ENCODE measurements at regions not wholly inside any gene's neighbourhood (a gene's known extent, or its start where the extent isn't known, plus 50 kb on each side); places are given as distances from the start of the nearest gene placed in this dataset.

- H3K4me1 ChIP-seq (ENCODE audit: insufficient read depth): no peaks in the 10 kb centered on the region
- DNase-seq (ENCODE audit: extremely low spot score): no peak
- no peak overlapping the region for H3K4me3 ChIP-seq (ENCODE audit: low read depth, low read length)
- H3K27ac ChIP-seq (ENCODE audit: low read depth): no peak overlapping the region
- H3K36me3 ChIP-seq (ENCODE audit: insufficient read depth): no peaks in the 10 kb centered on the region
Observed at GRCh38 chr6:81643156-81643555, 109.3 kb downstream of the TENT5A start.

GRCh38 chr6:81640891-81641290 lies 111.6 kb downstream of the TENT5A start:
- WGBS: 89% methylated on average over 1 of the region's 1 CpG
- DNase-seq (ENCODE audit: extremely low spot score): no peak
- Histone ChIP-seq H3K4me3 (ENCODE audit: low read depth, low read length) (no peak overlapping the region), H3K36me3 (ENCODE audit: insufficient read depth) (no peaks in the 10 kb centered on the region), H3K4me1 (ENCODE audit: insufficient read depth) (no peaks in the 10 kb centered on the region), H3K27ac (ENCODE audit: low read depth) (no peak overlapping the region)

GRCh38 chr6:81640126-81640525 lies 112.4 kb downstream of the TENT5A start:
- WGBS: 71% methylated on average over 4 of the region's 4 CpGs
- H3K4me1 ChIP-seq (ENCODE audit: insufficient read depth): no peaks in the 10 kb centered on the region

GRCh38 chr6:81638366-81638765 lies 114.1 kb downstream of the TENT5A start:
- 91% methylated on average over 4 of the region's 4 CpGs for WGBS

More at GRCh38 chr6:81640126-81640525, 112.4 kb downstream of the TENT5A start:
- no peak overlapping the region for H3K27ac ChIP-seq (ENCODE audit: low read depth)
- no peak overlapping the region for H3K4me3 ChIP-seq (ENCODE audit: low read depth, low read length)
- H3K36me3 ChIP-seq (ENCODE audit: insufficient read depth): no peaks in the 10 kb centered on the region
- no peak for DNase-seq (ENCODE audit: extremely low spot score)

GRCh38 chr6:81636930-81637568 lies 115.4 kb downstream of the TENT5A start:
- Histone ChIP-seq H3K36me3 (ENCODE audit: insufficient read depth) (no peaks in the 10 kb centered on the region), H3K4me3 (ENCODE audit: low read depth, low read length) (no peak overlapping the region), H3K4me1 (ENCODE audit: insufficient read depth) (no peaks in the 10 kb centered on the region), H3K27ac (ENCODE audit: low read depth) (no peak overlapping the region)
- no peak for DNase-seq (ENCODE audit: extremely low spot score)
- 90% methylated on average over 5 of the region's 5 CpGs for WGBS

More at GRCh38 chr6:81638366-81638765, 114.1 kb downstream of the TENT5A start:
- no peaks in the 10 kb centered on the region for H3K36me3 ChIP-seq (ENCODE audit: insufficient read depth)
- H3K27ac ChIP-seq (ENCODE audit: low read depth): no peak overlapping the region
- H3K4me1 ChIP-seq (ENCODE audit: insufficient read depth): no peaks in the 10 kb centered on the region
- H3K4me3 ChIP-seq (ENCODE audit: low read depth, low read length): no peak overlapping the region
- no peak for DNase-seq (ENCODE audit: extremely low spot score)

- Histone ChIP-seq H3K27ac (ENCODE audit: low read depth) (no peak overlapping the region), H3K4me3 (ENCODE audit: low read depth, low read length) (no peak overlapping the region), H3K36me3 (ENCODE audit: insufficient read depth) (no peaks in the 10 kb centered on the region), H3K4me1 (ENCODE audit: insufficient read depth) (no peaks in the 10 kb centered on the region)
- DNase-seq (ENCODE audit: extremely low spot score): no peak
- WGBS: 97% methylated on average over 3 of the region's 3 CpGs
Observed at GRCh38 chr6:81634155-81634880, 118.2 kb downstream of the TENT5A start.

GRCh38 chr6:81633391-81633790 lies 119.1 kb downstream of the TENT5A start:
- Histone ChIP-seq H3K4me1 (ENCODE audit: insufficient read depth) (no peaks in the 10 kb centered on the region), H3K27ac (ENCODE audit: low read depth) (no peak overlapping the region), H3K36me3 (ENCODE audit: insufficient read depth) (no peaks in the 10 kb centered on the region), H3K4me3 (ENCODE audit: low read depth, low read length) (no peak overlapping the region)
- no peak for DNase-seq (ENCODE audit: extremely low spot score)

GRCh38 chr6:81630719-81631118 lies 121.8 kb downstream of the TENT5A start:
- no peak for DNase-seq (ENCODE audit: extremely low spot score)
- Histone ChIP-seq H3K36me3 (ENCODE audit: insufficient read depth) (no peaks in the 10 kb centered on the region), H3K4me1 (ENCODE audit: insufficient read depth) (no peaks in the 10 kb centered on the region), H3K27ac (ENCODE audit: low read depth) (no peak overlapping the region), H3K4me3 (ENCODE audit: low read depth, low read length) (no peak overlapping the region)
- 98% methylated on average over 1 of the region's 1 CpG for WGBS

GRCh38 chr6:81625216-81625615 lies 127.3 kb downstream of the TENT5A start:
- H3K4me3 ChIP-seq (ENCODE audit: low read depth, low read length): no peak overlapping the region
- no peaks in the 10 kb centered on the region for H3K4me1 ChIP-seq (ENCODE audit: insufficient read depth)
- no peaks in the 10 kb centered on the region for H3K36me3 ChIP-seq (ENCODE audit: insufficient read depth)
- DNase-seq (ENCODE audit: extremely low spot score): no peak
- 96% methylated on average over 1 of the region's 1 CpG for WGBS
- no peak overlapping the region for H3K27ac ChIP-seq (ENCODE audit: low read depth)

GRCh38 chr6:81624453-81624852 lies 128.0 kb downstream of the TENT5A start:
- Histone ChIP-seq H3K4me1 (ENCODE audit: insufficient read depth) (no peaks in the 10 kb centered on the region), H3K4me3 (ENCODE audit: low read depth, low read length) (no peak overlapping the region), H3K27ac (ENCODE audit: low read depth) (no peak overlapping the region), H3K36me3 (ENCODE audit: insufficient read depth) (no peaks in the 10 kb centered on the region)
- 90% methylated on average over 1 of the region's 1 CpG for WGBS
- no peak for DNase-seq (ENCODE audit: extremely low spot score)

- Histone ChIP-seq H3K27ac (ENCODE audit: low read depth) (no peak overlapping the region), H3K36me3 (ENCODE audit: insufficient read depth) (no peaks in the 10 kb centered on the region), H3K4me1 (ENCODE audit: insufficient read depth) (no peaks in the 10 kb centered on the region), H3K4me3 (ENCODE audit: low read depth, low read length) (no peak overlapping the region)
- DNase-seq (ENCODE audit: extremely low spot score): no peak
Observed at GRCh38 chr6:81623106-81623759, 129.2 kb downstream of the TENT5A start.

- no peak overlapping the region for H3K4me3 ChIP-seq (ENCODE audit: low read depth, low read length)
- 91% methylated on average over 2 of the region's 2 CpGs for WGBS
- H3K36me3 ChIP-seq (ENCODE audit: insufficient read depth): no peaks in the 10 kb centered on the region
- no peaks in the 10 kb centered on the region for H3K4me1 ChIP-seq (ENCODE audit: insufficient read depth)
- DNase-seq (ENCODE audit: extremely low spot score): no peak
- H3K27ac ChIP-seq (ENCODE audit: low read depth): no peak overlapping the region
Observed at GRCh38 chr6:81621816-81622395, 130.6 kb downstream of the TENT5A start.

GRCh38 chr6:81614292-81614691 lies 138.2 kb downstream of the TENT5A start:
- Histone ChIP-seq H3K36me3 (ENCODE audit: insufficient read depth) (no peaks in the 10 kb centered on the region), H3K4me3 (ENCODE audit: low read depth, low read length) (no peak overlapping the region), H3K27ac (ENCODE audit: low read depth) (no peak overlapping the region), H3K4me1 (ENCODE audit: insufficient read depth) (no peaks in the 10 kb centered on the region)
- no peak for DNase-seq (ENCODE audit: extremely low spot score)
- 9% methylated on average over 1 of the region's 1 CpG for WGBS

GRCh38 chr6:81613606-81614005 lies 138.9 kb downstream of the TENT5A start:
- H3K4me3 ChIP-seq (ENCODE audit: low read depth, low read length): no peak overlapping the region
- DNase-seq (ENCODE audit: extremely low spot score): no peak
- WGBS: 62% methylated on average over 1 of the region's 1 CpG

More at GRCh38 chr6:81613606-81614005, 138.9 kb downstream of the TENT5A start:
- Histone ChIP-seq H3K36me3 (ENCODE audit: insufficient read depth) (no peaks in the 10 kb centered on the region), H3K27ac (ENCODE audit: low read depth) (no peak overlapping the region), H3K4me1 (ENCODE audit: insufficient read depth) (no peaks in the 10 kb centered on the region)

All from urinary bladder (tissue), 3 donors.